HG02981 (cell line): ENCODE measurements at regions not wholly inside any gene's neighbourhood (a gene's known extent, or its start where the extent isn't known, plus 50 kb on each side); places are given as distances from the start of the nearest gene placed in this dataset.

ENCODE experiments used
- ATAC-seq: cut with Tn5 transposase; IDR thresholded peaks from one replicate; pipeline ENCODE4 v1.9.1; 2021; ENCODE audit warnings: mild to moderate bottlenecking, moderate library complexity; ENCODE audit not compliant: unreplicated experiment

- no peak for ATAC-seq
These were observed 334.5 kb downstream of the GPAT3 start for GRCh38 chr4:83870328-83870950.

- no peak for ATAC-seq
These were observed 331.1 kb downstream of the GPAT3 start for GRCh38 chr4:83866834-83867621.

- ATAC-seq: no peak
These were observed 329.7 kb downstream of the GPAT3 start for GRCh38 chr4:83865417-83866150.

- ATAC-seq: no peak
These were observed 328.3 kb downstream of the GPAT3 start for GRCh38 chr4:83864097-83864817.

- ATAC-seq: no peak
These were observed 326.6 kb downstream of the GPAT3 start for GRCh38 chr4:83862471-83862870.

- no peak for ATAC-seq
These were observed 324.3 kb downstream of the GPAT3 start for GRCh38 chr4:83860200-83860599.

GRCh38 chr4:83858131-83858530, 322.2 kb downstream of the GPAT3 start:
- no peak for ATAC-seq

- no peak for ATAC-seq
These were observed 319.1 kb downstream of the GPAT3 start for GRCh38 chr4:83855044-83855443.

GRCh38 chr4:83852085-83852451, 316.2 kb downstream of the GPAT3 start:
- no peak for ATAC-seq

- no peak for ATAC-seq
These were observed 315.6 kb downstream of the GPAT3 start for GRCh38 chr4:83851261-83852084.

- ATAC-seq: no peak
These were observed 314.5 kb downstream of the GPAT3 start for GRCh38 chr4:83850435-83850834.

- no peak for ATAC-seq
These were observed 310.4 kb downstream of the GPAT3 start for GRCh38 chr4:83846193-83846830.

- no peak for ATAC-seq
These were observed 303.7 kb downstream of the GPAT3 start for GRCh38 chr4:83839615-83840014.

GRCh38 chr4:83837614-83838308, 301.9 kb downstream of the GPAT3 start:
- ATAC-seq: no peak

GRCh38 chr4:83833920-83834319, 298.0 kb downstream of the GPAT3 start:
- no peak for ATAC-seq

GRCh38 chr4:83832110-83832825, 296.4 kb downstream of the GPAT3 start:
- no peak for ATAC-seq

- ATAC-seq: no peak
These were observed 295.7 kb downstream of the GPAT3 start for GRCh38 chr4:83831588-83831987.

- no peak for ATAC-seq
These were observed 294.4 kb downstream of the GPAT3 start for GRCh38 chr4:83830138-83830888.
